ENCODE measurements at regions not wholly inside any gene's neighbourhood (a gene's known extent, or its start where the extent isn't known, plus 50 kb on each side); places are given as distances from the start of the nearest gene placed in this dataset.
"Not testable (repeated sequence)": the region's sequence is repeated elsewhere in the genome, so short reads cannot be mapped to it uniquely, and the experiment has no call there.

- H4K20me1 ChIP-seq = no peaks in the 10 kb centered on the region
- no peak for TF ChIP-seq Cebpa-rat (IDR thresholded peaks at IDR 0.05)
- H3K27me3 ChIP-seq = no peaks in the 10 kb centered on the region
- no peaks in the 10 kb centered on the region for H3K4me1 ChIP-seq
- H3K36me3 ChIP-seq = no peaks in the 10 kb centered on the region
- H3K9ac ChIP-seq = no peak overlapping the region
- H3K4me2 ChIP-seq = no peak overlapping the region
- H3K27ac ChIP-seq = no peak overlapping the region
- no peak overlapping the region for H3K4me3 ChIP-seq
- H3K9me3 ChIP-seq = no peaks in the 10 kb centered on the region
Measured at GRCh38 chr21:27036736-27037301, 69.9 kb upstream of the ADAMTS5 start.

GRCh38 chr21:27035791-27036190 lies 68.9 kb upstream of the ADAMTS5 start:
- no peak overlapping the region for H3K9ac ChIP-seq
- no peaks in the 10 kb centered on the region for H3K27me3 ChIP-seq
- no peak overlapping the region for H3K4me3 ChIP-seq
- H3K4me1 ChIP-seq = no peaks in the 10 kb centered on the region
- no peaks in the 10 kb centered on the region for H3K36me3 ChIP-seq
- H4K20me1 ChIP-seq = no peaks in the 10 kb centered on the region
- H3K4me2 ChIP-seq = no peak overlapping the region
- no peak for TF ChIP-seq Cebpa-rat (IDR thresholded peaks at IDR 0.05)
- H3K27ac ChIP-seq = no peak overlapping the region
- H3K9me3 ChIP-seq = no peaks in the 10 kb centered on the region

GRCh38 chr21:27034796-27035195 lies 67.9 kb upstream of the ADAMTS5 start:
- no peak for TF ChIP-seq Cebpa-rat (IDR thresholded peaks at IDR 0.05)
- no peaks in the 10 kb centered on the region for H3K9me3 ChIP-seq
- H3K4me3 ChIP-seq = no peak overlapping the region
- H3K27ac ChIP-seq = no peak overlapping the region
- no peaks in the 10 kb centered on the region for H3K36me3 ChIP-seq
- no peaks in the 10 kb centered on the region for H3K4me1 ChIP-seq
- H3K27me3 ChIP-seq = no peaks in the 10 kb centered on the region
- no peak overlapping the region for H3K4me2 ChIP-seq
- no peaks in the 10 kb centered on the region for H4K20me1 ChIP-seq
- no peak overlapping the region for H3K9ac ChIP-seq

GRCh38 chr21:27033471-27033870 lies 66.6 kb upstream of the ADAMTS5 start:
- Histone ChIP-seq H3K36me3 (no peaks in the 10 kb centered on the region), H3K4me3 (no peak overlapping the region), H3K27me3 (no peaks in the 10 kb centered on the region), H4K20me1 (no peaks in the 10 kb centered on the region), H3K4me1 (no peaks in the 10 kb centered on the region), H3K27ac (no peak overlapping the region), H3K4me2 (no peak overlapping the region), H3K9ac (no peak overlapping the region), H3K9me3 (no peaks in the 10 kb centered on the region)
- no peak for TF ChIP-seq Cebpa-rat (IDR thresholded peaks at IDR 0.05)

DNA sequence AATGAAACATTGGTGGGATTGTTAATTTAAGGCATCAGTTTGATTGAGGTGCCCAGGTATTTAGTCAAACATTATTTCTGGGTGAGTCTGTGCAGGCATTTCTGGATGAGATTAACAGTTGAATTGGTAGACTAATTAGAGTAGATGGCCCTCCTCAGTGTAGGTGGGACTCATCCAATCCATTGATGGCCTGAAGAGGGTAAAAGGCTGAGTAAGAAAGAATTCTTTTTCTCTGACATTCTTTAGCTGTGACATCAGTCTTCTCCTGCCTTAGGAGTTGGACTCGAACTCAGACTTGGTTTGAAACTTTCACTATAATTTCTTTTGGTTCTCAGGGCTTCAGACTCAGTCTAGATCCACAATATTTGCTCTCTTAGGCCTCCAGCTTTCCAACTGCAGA lies 59.6 kb upstream of the ADAMTS5 start:
- Histone ChIP-seq H4K20me1 (no peaks in the 10 kb centered on the region), H3K4me1 (no peaks in the 10 kb centered on the region), H3K9ac (no peak overlapping the region), H3K9me3 (no peaks in the 10 kb centered on the region), H3K27me3 (no peaks in the 10 kb centered on the region), H3K4me3 (no peak overlapping the region), H3K4me2 (no peak overlapping the region), H3K36me3 (no peaks in the 10 kb centered on the region), H3K27ac (no peak overlapping the region)
- no peak for TF ChIP-seq Cebpa-rat (IDR thresholded peaks at IDR 0.05)

DNA sequence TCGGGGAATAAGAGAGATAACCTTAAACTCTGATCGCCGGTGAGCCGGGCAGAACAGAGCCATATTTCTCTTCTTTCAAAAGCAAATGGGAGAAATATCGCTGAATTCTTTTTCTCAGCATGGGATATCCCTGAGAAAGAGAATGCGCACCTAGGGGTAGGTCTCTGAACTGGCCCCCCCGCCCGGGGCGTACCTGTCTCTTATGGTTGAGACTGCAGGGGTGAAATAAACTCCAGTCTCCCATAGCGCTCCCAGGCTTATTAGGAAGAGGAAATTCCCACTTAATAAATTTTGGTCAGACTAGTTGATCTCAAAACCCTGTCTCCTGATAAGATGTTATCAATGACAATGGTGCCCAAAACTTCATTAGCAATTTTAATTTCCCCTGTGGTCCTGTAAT lies 58.8 kb upstream of the ADAMTS5 start:
- H4K20me1 ChIP-seq, H3K4me3 ChIP-seq, H3K9me3 ChIP-seq, H3K4me1 ChIP-seq, H3K27me3 ChIP-seq, H3K27ac ChIP-seq, H3K36me3 ChIP-seq, H3K9ac ChIP-seq, H3K4me2 ChIP-seq: not testable (repeated sequence)

- no peaks in the 10 kb centered on the region for H3K4me1 ChIP-seq
- H3K9ac ChIP-seq = no peak overlapping the region
- no peaks in the 10 kb centered on the region for H3K9me3 ChIP-seq
- no peak overlapping the region for H3K4me3 ChIP-seq
- H3K36me3 ChIP-seq = no peaks in the 10 kb centered on the region
- no peak for TF ChIP-seq Cebpa-rat (IDR thresholded peaks at IDR 0.05)
- H4K20me1 ChIP-seq = no peaks in the 10 kb centered on the region
- no peak overlapping the region for H3K27ac ChIP-seq
- no peaks in the 10 kb centered on the region for H3K27me3 ChIP-seq
- H3K4me2 ChIP-seq = no peak overlapping the region
Measured at GRCh38 chr21:27024971-27025370, 58.1 kb upstream of the ADAMTS5 start.

DNA sequence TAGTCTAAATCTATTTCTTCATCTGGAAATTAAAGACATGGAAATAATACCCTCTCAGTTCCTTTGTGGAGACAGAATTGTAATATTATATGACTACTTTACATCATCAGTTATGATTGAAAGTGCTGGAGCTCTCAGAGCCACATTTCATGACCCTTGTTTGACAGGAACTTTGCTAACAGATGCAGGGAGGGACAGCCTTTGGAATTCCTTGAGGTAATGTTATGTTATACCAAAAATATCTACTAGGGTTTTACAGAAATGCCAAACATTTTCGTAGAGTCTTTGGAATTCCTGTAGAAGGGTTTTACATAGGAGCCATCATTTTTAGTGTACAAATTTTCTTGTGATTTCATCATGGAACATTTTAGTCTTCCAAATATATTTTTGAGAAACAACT lies 57.4 kb upstream of the ADAMTS5 start:
- no peaks in the 10 kb centered on the region for H3K9me3 ChIP-seq
- no peaks in the 10 kb centered on the region for H3K4me1 ChIP-seq
- H3K36me3 ChIP-seq = no peaks in the 10 kb centered on the region
- no peaks in the 10 kb centered on the region for H3K27me3 ChIP-seq
- no peak overlapping the region for H3K4me3 ChIP-seq
- H3K9ac ChIP-seq = no peak overlapping the region
- no peak overlapping the region for H3K27ac ChIP-seq
- no peak overlapping the region for H3K4me2 ChIP-seq
- no peak for TF ChIP-seq Cebpa-rat (IDR thresholded peaks at IDR 0.05)
- no peaks in the 10 kb centered on the region for H4K20me1 ChIP-seq

DNA sequence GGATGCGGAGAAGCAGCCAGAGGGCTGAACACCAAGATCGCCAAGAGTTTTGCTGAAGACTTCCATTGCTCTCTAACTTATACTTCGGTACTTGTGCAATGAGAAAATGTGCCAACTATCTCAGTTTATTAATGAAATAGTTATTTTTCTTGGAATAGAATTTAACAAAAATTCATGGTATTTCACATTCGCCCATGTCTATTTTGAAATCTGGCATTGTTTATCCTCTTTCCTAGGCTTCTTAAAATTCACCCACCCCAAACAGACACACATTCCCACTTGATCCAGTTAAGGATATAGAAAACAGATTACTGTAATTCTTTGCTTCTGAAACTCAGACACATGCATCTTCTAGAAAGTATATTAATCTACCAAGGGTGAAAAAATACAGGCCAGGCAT lies 56.3 kb upstream of the ADAMTS5 start:
- no peaks in the 10 kb centered on the region for H3K9me3 ChIP-seq
- no peak overlapping the region for H3K4me3 ChIP-seq
- H3K36me3 ChIP-seq = no peaks in the 10 kb centered on the region
- H3K4me2 ChIP-seq = no peak overlapping the region
- no peak for TF ChIP-seq Cebpa-rat (IDR thresholded peaks at IDR 0.05)
- H3K27me3 ChIP-seq = no peaks in the 10 kb centered on the region
- no peak overlapping the region for H3K27ac ChIP-seq
- H3K9ac ChIP-seq = no peak overlapping the region
- no peaks in the 10 kb centered on the region for H4K20me1 ChIP-seq
- no peaks in the 10 kb centered on the region for H3K4me1 ChIP-seq

DNA sequence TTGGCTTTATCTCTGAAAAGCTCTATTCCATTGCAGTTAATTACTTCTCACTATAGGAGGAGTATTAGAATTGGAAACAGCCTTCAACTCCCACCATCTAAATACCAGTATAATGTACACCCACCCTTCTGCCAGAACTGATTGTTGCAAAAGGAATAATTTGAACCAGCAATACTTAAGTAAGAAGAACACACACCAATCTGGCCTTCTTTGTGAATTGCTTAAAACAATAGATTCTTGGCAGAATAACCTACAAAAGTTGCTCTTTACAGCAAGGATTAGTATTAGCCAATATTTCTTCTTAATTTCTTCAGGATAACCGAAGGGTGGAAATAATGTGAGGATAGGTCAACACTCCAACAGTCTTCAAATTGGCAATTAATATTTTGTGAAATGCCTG lies 54.9 kb upstream of the ADAMTS5 start:
- H3K4me2 ChIP-seq = no peak overlapping the region
- no peaks in the 10 kb centered on the region for H3K9me3 ChIP-seq
- H3K27me3 ChIP-seq = no peaks in the 10 kb centered on the region
- no peak overlapping the region for H3K9ac ChIP-seq
- no peaks in the 10 kb centered on the region for H3K36me3 ChIP-seq
- no peaks in the 10 kb centered on the region for H3K4me1 ChIP-seq
- TF ChIP-seq Cebpa-rat (IDR thresholded peaks at IDR 0.05) = no peak
- no peaks in the 10 kb centered on the region for H4K20me1 ChIP-seq
- no peak overlapping the region for H3K27ac ChIP-seq
- no peak overlapping the region for H3K4me3 ChIP-seq

DNA sequence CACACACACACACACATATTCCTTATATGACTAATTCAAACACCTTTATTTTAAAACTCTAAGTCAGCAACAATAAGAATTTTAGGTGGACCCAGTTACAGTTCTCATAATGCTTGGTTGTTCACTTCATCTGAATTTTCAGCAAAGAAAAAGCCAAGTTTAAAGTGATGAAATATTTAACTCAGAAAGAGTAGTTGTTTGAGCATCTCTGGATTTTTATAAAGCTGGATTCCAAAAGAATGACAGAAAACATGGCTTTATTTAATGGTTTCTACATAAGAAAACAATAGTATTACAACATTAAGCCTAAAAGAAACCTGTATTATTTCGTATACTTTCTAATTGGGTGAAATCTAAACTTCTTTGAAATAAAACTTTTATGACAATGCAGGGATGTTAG lies 54.2 kb upstream of the ADAMTS5 start:
- Histone ChIP-seq H3K27ac (no peak overlapping the region), H3K36me3 (no peaks in the 10 kb centered on the region), H4K20me1 (no peaks in the 10 kb centered on the region), H3K9me3 (no peaks in the 10 kb centered on the region), H3K4me3 (no peak overlapping the region), H3K9ac (no peak overlapping the region), H3K4me2 (no peak overlapping the region), H3K4me1 (no peaks in the 10 kb centered on the region), H3K27me3 (no peaks in the 10 kb centered on the region)
- TF ChIP-seq Cebpa-rat (IDR thresholded peaks at IDR 0.05) = no peak

Data from BLaER1 (cell line).